VCaP (cell line): ENCODE measurements at regions not wholly inside any gene's neighbourhood (a gene's known extent, or its start where the extent isn't known, plus 50 kb on each side); places are given as distances from the start of the nearest gene placed in this dataset.

Experiments
- H3K27ac ChIP-seq: fragments of 450-650 bp; 2 replicates; pipeline ENCODE4 v1.5.1; 2017
- TF ChIP-seq, protein P1 (sequence below): fragments of 450-650 bp; conservative IDR thresholded peaks from 2 replicates; pipeline ENCODE4 v1.5.1; 2017; ENCODE audit warnings: mild to moderate bottlenecking, moderate library complexity

GRCh38 chr9:90555351-90556057, 87.1 kb downstream of the DIRAS2 start:
- TF ChIP-seq, protein P1, sequence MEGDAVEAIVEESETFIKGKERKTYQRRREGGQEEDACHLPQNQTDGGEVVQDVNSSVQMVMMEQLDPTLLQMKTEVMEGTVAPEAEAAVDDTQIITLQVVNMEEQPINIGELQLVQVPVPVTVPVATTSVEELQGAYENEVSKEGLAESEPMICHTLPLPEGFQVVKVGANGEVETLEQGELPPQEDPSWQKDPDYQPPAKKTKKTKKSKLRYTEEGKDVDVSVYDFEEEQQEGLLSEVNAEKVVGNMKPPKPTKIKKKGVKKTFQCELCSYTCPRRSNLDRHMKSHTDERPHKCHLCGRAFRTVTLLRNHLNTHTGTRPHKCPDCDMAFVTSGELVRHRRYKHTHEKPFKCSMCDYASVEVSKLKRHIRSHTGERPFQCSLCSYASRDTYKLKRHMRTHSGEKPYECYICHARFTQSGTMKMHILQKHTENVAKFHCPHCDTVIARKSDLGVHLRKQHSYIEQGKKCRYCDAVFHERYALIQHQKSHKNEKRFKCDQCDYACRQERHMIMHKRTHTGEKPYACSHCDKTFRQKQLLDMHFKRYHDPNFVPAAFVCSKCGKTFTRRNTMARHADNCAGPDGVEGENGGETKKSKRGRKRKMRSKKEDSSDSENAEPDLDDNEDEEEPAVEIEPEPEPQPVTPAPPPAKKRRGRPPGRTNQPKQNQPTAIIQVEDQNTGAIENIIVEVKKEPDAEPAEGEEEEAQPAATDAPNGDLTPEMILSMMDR = no peak
- H3K27ac ChIP-seq = peak overlapping the region; percentile 68

- TF ChIP-seq, protein P1 = no peak
- no peak overlapping the region for H3K27ac ChIP-seq
Observed at GRCh38 chr9:90556897-90557675, 85.5 kb downstream of the DIRAS2 start.

GRCh38 chr9:90559075-90560073, 83.2 kb downstream of the DIRAS2 start:
- TF ChIP-seq, protein P1 = no peak
- H3K27ac ChIP-seq = no peak overlapping the region
